DMS114 treated with DMSO at 0.1 percent for 48 hours (cell line): ENCODE measurements at regions not wholly inside any gene's neighbourhood (a gene's known extent, or its start where the extent isn't known, plus 50 kb on each side); places are given as distances from the start of the nearest gene placed in this dataset.
"Not testable (repeated sequence)": the region's sequence is repeated elsewhere in the genome, so short reads cannot be mapped to it uniquely, and the experiment has no call there.

Source experiments
- DNase-seq: peaks from one replicate; lab custom pipeline; 2025; ENCODE audit not compliant: unreplicated experiment; lab: John Stamatoyannopoulos, UW

GRCh38 chr7:81439591-81439990 lies 330.3 kb downstream of the HGF start:
- no peak for DNase-seq

GRCh38 chr7:81437160-81437559 lies 332.7 kb downstream of the HGF start:
- not testable (repeated sequence) for DNase-seq

- no peak for DNase-seq
Measured at GRCh38 chr7:81433692-81434331, 336.0 kb downstream of the HGF start.

- no peak for DNase-seq
Measured at GRCh38 chr7:81433206-81433605, 336.6 kb downstream of the HGF start.

- DNase-seq = no peak
Measured at GRCh38 chr7:81430761-81431160, 339.1 kb downstream of the HGF start.

- DNase-seq = no peak
Measured at GRCh38 chr7:81430150-81430549, 339.7 kb downstream of the HGF start.

- no peak for DNase-seq
Measured at GRCh38 chr7:81427461-81427860, 342.4 kb downstream of the HGF start.

GRCh38 chr7:81420526-81421226 lies 349.2 kb downstream of the HGF start:
- no peak for DNase-seq

GRCh38 chr7:81419731-81420130 lies 350.1 kb downstream of the HGF start:
- DNase-seq = no peak

- DNase-seq = no peak
Measured at GRCh38 chr7:81416659-81417058, 353.2 kb downstream of the HGF start.

GRCh38 chr7:81415181-81415580 lies 354.7 kb downstream of the HGF start:
- no peak for DNase-seq

- DNase-seq = no peak
Measured at GRCh38 chr7:81414411-81414810, 355.4 kb downstream of the HGF start.

GRCh38 chr7:81410471-81411117 lies 359.3 kb downstream of the HGF start:
- no peak for DNase-seq

- no peak for DNase-seq
Measured at GRCh38 chr7:81408728-81409127, 361.1 kb downstream of the HGF start.

- no peak for DNase-seq
Measured at GRCh38 chr7:81407094-81407493, 362.8 kb downstream of the HGF start.

GRCh38 chr7:81404669-81405068 lies 365.2 kb downstream of the HGF start:
- DNase-seq = no peak

- DNase-seq = no peak
Measured at GRCh38 chr7:81402227-81402626, 367.6 kb downstream of the HGF start.

- DNase-seq = no peak
Measured at GRCh38 chr7:81399471-81399870, 370.4 kb downstream of the HGF start.

- DNase-seq = no peak
Measured at GRCh38 chr7:81394029-81394428, 375.8 kb downstream of the HGF start.

- DNase-seq = no peak
Measured at GRCh38 chr7:81393018-81393417, 376.8 kb downstream of the HGF start.

GRCh38 chr7:81385370-81385769 lies 384.5 kb downstream of the HGF start:
- no peak for DNase-seq

- no peak for DNase-seq
Measured at GRCh38 chr7:81383846-81384245, 386.0 kb downstream of the HGF start.
